Tibial nerve (tissue), 3 donors: ENCODE measurements at regions not wholly inside any gene's neighbourhood (a gene's known extent, or its start where the extent isn't known, plus 50 kb on each side); places are given as distances from the start of the nearest gene placed in this dataset.

ENCODE experiments used
- CTCF ChIP-seq, 5 experiments: fragments of 200-600 bp in 3 of 5; fragments of 450-650 bp in 2 of 5; sonication (generic) in 3 of 5; IDR thresholded peaks; one replicate each; pipeline ENCODE4 v1.5.1; 2016 to 2019; ENCODE audit warnings: antibody characterized with exemption in 5 of 5, mild to moderate bottlenecking in 3 of 5, moderate library complexity in 2 of 5
- POLR2A ChIP-seq, 2 donors: fragments of 450-650 bp; IDR thresholded peaks; one replicate each; pipeline ENCODE4 v1.6.1; 2017; ENCODE audit warnings: antibody characterized with exemption in 2 of 2, mild to moderate bottlenecking in 2 of 2, moderate library complexity in 2 of 2

- TF ChIP-seq POLR2A (IDR thresholded peaks at IDR 0.05) (no peak), CTCF (IDR thresholded peaks at IDR 0.05) (no peak)
Measured at GRCh38 chr20:60135276-60135675, 177.1 kb downstream of the CDH26 start.
